BLaER1 treated with 17β-estradiol and CSF1 and Interleukin-3, amounts not matched to agents 10 nM and 100 nM (cell line): ENCODE measurements at regions not wholly inside any gene's neighbourhood (a gene's known extent, or its start where the extent isn't known, plus 50 kb on each side); places are given as distances from the start of the nearest gene placed in this dataset.

ENCODE experiments used
- H3K27ac ChIP-seq, 11 experiments: shearing (Covaris generic); formaldehyde crosslinking; 2 replicates each; pipeline ENCODE4 v1.8.1; 2022
- H3K27me3 ChIP-seq, 11 experiments: shearing (Covaris generic); formaldehyde crosslinking; 2 replicates each; pipeline ENCODE4 v1.8.1; 2022
- H3K36me3 ChIP-seq, 11 experiments: shearing (Covaris generic); formaldehyde crosslinking; 2 replicates each; pipeline ENCODE4 v1.8.1; 2022
- H3K4me1 ChIP-seq, 10 experiments: shearing (Covaris generic); formaldehyde crosslinking; 2 replicates each; pipeline ENCODE4 v1.8.1; 2022
- H3K4me2 ChIP-seq, 11 experiments: shearing (Covaris generic); formaldehyde crosslinking; 2 replicates each; pipeline ENCODE4 v1.8.1; 2022
- H3K4me3 ChIP-seq, 10 experiments: shearing (Covaris generic); formaldehyde crosslinking; 2 replicates each; pipeline ENCODE4 v1.8.1; 2022
- H3K9ac ChIP-seq, 11 experiments: shearing (Covaris generic); formaldehyde crosslinking; 2 replicates each; pipeline ENCODE4 v1.8.1; 2022
- H3K9me3 ChIP-seq, 11 experiments: shearing (Covaris generic); formaldehyde crosslinking; replicated peaks in 1 of 11; 2 replicates each; pipeline ENCODE4 v1.8.1; 2022
- H4K20me1 ChIP-seq, 11 experiments: shearing (Covaris generic); formaldehyde crosslinking; 2 replicates each; pipeline ENCODE4 v1.8.1; 2022
- Cebpa-rat ChIP-seq, 11 experiments: shearing (Covaris generic); IDR thresholded peaks; 2 replicates each; pipeline ENCODE4 v1.8.1; 2022

DNA sequence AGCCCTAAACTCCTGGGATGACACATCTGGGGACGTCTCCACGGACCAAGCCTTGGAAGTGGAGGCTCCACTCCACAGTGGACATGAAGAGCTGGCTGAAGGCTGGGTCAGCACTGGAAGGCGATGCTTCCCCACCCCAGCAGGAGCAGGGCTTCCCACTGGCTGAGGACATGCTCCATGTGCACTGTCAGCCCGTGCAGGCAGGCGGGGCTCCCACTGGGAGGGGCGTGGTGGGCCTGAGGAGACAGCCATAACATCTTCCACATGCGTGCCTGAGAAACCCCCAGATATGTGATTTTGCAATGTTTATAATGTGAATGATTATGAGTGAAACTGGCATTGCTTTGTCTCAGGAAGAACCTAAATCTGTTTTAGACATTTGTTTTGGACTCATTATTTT is 231.3 kb downstream of the KLF13 start:
- Histone ChIP-seq H3K9me3 (no peaks in the 10 kb centered on the region), H3K27me3 (no peaks in the 10 kb centered on the region), H3K9ac (no peak overlapping the region), H3K27ac (no peak overlapping the region), H4K20me1 (no peaks in the 10 kb centered on the region), H3K4me3 (no peak overlapping the region), H3K36me3 (no peaks in the 10 kb centered on the region), H3K4me1 (peaks cover 0 to 14% (median 0%) of the 10 kb centered on the region in 10 experiments; a peak in 4 of 20 replicates), H3K4me2 (no peak overlapping the region)
- no peak for TF ChIP-seq Cebpa-rat (IDR thresholded peaks at IDR 0.05)

DNA sequence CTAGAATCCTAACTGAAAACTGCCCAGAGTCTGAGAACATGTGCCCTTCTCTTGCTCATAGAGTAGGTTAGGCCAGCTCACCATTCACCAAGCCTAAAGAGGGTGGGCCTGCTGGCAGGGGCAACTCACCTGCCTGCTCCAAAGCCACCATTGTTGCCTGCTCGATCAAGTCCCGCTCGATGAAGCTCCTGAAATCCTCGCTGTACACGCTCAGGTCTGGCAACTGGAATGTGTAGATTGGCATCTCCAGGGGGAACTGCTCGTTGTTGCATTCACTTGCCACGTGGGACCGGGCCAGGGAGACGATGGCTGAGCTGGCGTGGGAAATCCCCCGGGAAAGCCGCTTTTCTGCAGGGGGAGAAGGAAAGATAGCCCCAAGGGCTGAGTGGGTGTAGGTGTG is 232.2 kb downstream of the KLF13 start:
- no peak overlapping the region for H3K4me2 ChIP-seq

DNA sequence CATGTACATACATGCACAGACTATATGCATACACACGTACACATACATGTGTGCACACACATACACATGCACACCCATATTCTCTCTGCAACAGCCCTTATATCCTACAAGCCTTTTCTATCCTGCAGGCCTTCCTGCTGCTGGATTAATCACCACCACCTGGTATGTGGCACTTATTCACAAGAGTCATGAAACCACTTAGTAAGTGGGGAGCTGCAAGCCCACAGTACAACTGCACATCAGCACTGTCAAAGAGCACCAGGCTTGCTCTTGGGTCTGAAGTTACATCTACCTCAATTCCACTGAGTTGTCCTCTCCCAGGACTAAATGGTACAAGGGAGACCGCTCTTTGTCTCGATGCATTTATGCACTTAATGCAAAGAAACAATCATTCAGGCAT is 233.2 kb downstream of the KLF13 start:
- no peaks in the 10 kb centered on the region for H4K20me1 ChIP-seq
- 0 out of 20 replicates have a peak, but pooled peaks cover 0 to 7% (median 0%) of the 10 kb centered on the region in 10 experiments for H3K4me1 ChIP-seq
- no peaks in the 10 kb centered on the region for H3K27me3 ChIP-seq
- TF ChIP-seq Cebpa-rat (IDR thresholded peaks at IDR 0.05), result no peak
- no peaks in the 10 kb centered on the region for H3K9me3 ChIP-seq
- H3K9ac ChIP-seq, result no peak overlapping the region
- no peak overlapping the region for H3K4me2 ChIP-seq
- no peak overlapping the region for H3K4me3 ChIP-seq
- H3K27ac ChIP-seq, result no peak overlapping the region
- no peaks in the 10 kb centered on the region for H3K36me3 ChIP-seq

More for the DNA sequence above, 232.2 kb downstream of the KLF13 start:
- no peak for TF ChIP-seq Cebpa-rat (IDR thresholded peaks at IDR 0.05)
- H3K36me3 ChIP-seq, result no peaks in the 10 kb centered on the region
- H3K4me3 ChIP-seq, result no peak overlapping the region
- H3K9ac ChIP-seq, result no peak overlapping the region
- no peaks in the 10 kb centered on the region for H3K9me3 ChIP-seq
- no peaks in the 10 kb centered on the region for H4K20me1 ChIP-seq
- no peak overlapping the region for H3K27ac ChIP-seq
- no peaks in the 10 kb centered on the region for H3K27me3 ChIP-seq
- H3K4me1 ChIP-seq, result peaks cover 0 to 14% (median 0%) of the 10 kb centered on the region in 10 experiments; a peak in 4 of 20 replicates

DNA sequence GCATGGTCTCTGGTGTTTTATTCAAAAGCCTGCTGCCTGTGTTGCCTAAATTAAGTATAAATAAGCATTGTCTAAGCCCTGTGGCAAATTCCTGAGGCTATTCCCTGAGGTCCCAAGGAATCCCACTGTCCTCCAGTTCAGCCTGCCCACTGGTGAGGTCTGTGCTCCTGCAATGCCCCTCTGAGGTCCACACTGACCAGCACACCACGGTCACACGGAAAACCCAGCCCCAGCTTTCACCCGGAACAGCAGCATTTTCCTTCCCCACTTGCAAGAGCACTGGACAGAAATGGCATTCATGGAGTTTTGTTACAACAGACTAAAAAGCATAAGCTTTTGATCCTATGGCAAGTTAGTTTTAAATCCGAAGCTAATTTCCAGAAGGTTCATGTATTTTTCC is 234.0 kb downstream of the KLF13 start:
- H3K4me2 ChIP-seq, result no peak overlapping the region
- TF ChIP-seq Cebpa-rat (IDR thresholded peaks at IDR 0.05), result no peak
- no peak overlapping the region for H3K4me3 ChIP-seq
- H3K9me3 ChIP-seq, result no peaks in the 10 kb centered on the region
- no peak overlapping the region for H3K27ac ChIP-seq
- no peaks in the 10 kb centered on the region for H3K27me3 ChIP-seq
- no peaks in the 10 kb centered on the region for H3K4me1 ChIP-seq
- H3K36me3 ChIP-seq, result no peaks in the 10 kb centered on the region
- H3K9ac ChIP-seq, result no peak overlapping the region
- no peaks in the 10 kb centered on the region for H4K20me1 ChIP-seq

DNA sequence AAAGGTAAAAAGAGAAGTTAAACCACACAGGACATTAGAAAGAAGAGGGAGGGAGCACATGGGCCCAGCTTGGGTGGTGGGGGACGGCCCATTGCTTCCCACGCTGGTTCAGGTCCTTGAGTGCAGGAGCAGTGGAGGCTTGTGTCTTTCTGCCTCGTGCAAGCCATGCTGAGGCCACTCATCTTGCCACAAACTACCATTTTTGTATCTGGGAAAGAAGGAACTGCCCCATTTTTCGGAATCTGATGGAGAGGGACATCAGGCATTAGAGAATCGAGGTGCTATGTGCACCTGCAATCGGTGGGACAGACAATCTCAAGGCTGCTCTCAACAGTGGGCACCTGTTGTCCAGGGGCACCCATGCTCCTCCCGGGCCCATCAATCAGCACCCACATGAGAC is 234.5 kb downstream of the KLF13 start:
- Histone ChIP-seq H3K27ac (no peak overlapping the region), H3K9ac (no peak overlapping the region), H3K9me3 (no peaks in the 10 kb centered on the region), H3K36me3 (no peaks in the 10 kb centered on the region), H3K4me3 (no peak overlapping the region), H4K20me1 (no peaks in the 10 kb centered on the region), H3K4me2 (no peak overlapping the region), H3K4me1 (no peaks in the 10 kb centered on the region), H3K27me3 (no peaks in the 10 kb centered on the region)
- no peak for TF ChIP-seq Cebpa-rat (IDR thresholded peaks at IDR 0.05)

- TF ChIP-seq Cebpa-rat (IDR thresholded peaks at IDR 0.05), result no peak
- Histone ChIP-seq H3K9ac (no peak overlapping the region), H3K36me3 (no peaks in the 10 kb centered on the region), H3K27me3 (no peaks in the 10 kb centered on the region), H3K4me2 (no peak overlapping the region), H3K4me1 (no peaks in the 10 kb centered on the region), H3K27ac (no peak overlapping the region), H4K20me1 (no peaks in the 10 kb centered on the region), H3K9me3 (peaks cover 4 to 17% (median 10%) of the 10 kb centered on the region in 11 experiments; a peak in 17 of 22 replicates), H3K4me3 (no peak overlapping the region)
These were observed 236.4 kb downstream of the KLF13 start for GRCh38 chr15:31563001-31563400.

DNA sequence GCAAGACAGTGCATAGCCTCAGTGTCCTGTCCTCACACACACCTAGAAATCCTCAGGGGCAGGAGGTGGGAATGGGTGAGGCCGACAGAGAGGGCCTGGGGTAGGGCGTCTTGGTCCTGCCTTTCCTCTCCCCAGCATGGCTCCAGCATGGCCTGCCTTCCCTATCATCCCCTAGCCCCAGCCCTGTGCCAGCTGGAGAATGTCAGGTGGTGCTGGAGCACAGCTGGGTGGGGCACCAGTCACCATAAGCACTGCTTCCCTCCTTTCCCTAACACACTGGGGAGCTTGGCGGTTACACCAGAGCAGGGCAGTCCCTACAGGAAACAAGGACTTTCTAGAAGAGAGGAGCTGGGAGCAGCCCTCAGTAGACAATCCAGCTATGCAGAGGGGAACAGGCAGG is 236.8 kb downstream of the KLF13 start:
- no peak overlapping the region for H3K27ac ChIP-seq
- TF ChIP-seq Cebpa-rat (IDR thresholded peaks at IDR 0.05), result no peak

GRCh38 chr15:31567861-31568260 is 241.2 kb downstream of the KLF13 start:
- H3K4me3 ChIP-seq, result no peak overlapping the region
- H3K9ac ChIP-seq, result no peak overlapping the region
- H3K36me3 ChIP-seq, result no peaks in the 10 kb centered on the region
- H3K4me2 ChIP-seq, result no peak overlapping the region
- peaks cover 9 to 27% (median 19%) of the 10 kb centered on the region in 11 experiments; a peak in 19 of 22 replicates for H3K9me3 ChIP-seq
- no peak overlapping the region for H3K27ac ChIP-seq
- no peaks in the 10 kb centered on the region for H3K27me3 ChIP-seq
- peaks cover 0 to 7% (median 0%) of the 10 kb centered on the region in 10 experiments; a peak in 1 of 20 replicates for H3K4me1 ChIP-seq
- no peaks in the 10 kb centered on the region for H4K20me1 ChIP-seq
- no peak for TF ChIP-seq Cebpa-rat (IDR thresholded peaks at IDR 0.05)

More for the DNA sequence above, 236.8 kb downstream of the KLF13 start:
- Histone ChIP-seq H3K36me3 (no peaks in the 10 kb centered on the region), H3K4me2 (no peak overlapping the region), H3K4me1 (no peaks in the 10 kb centered on the region), H3K9ac (no peak overlapping the region), H3K9me3 (peaks cover 7 to 21% (median 15%) of the 10 kb centered on the region in 11 experiments; a peak in 19 of 22 replicates), H3K4me3 (no peak overlapping the region), H3K27me3 (no peaks in the 10 kb centered on the region), H4K20me1 (no peaks in the 10 kb centered on the region)

- TF ChIP-seq Cebpa-rat (IDR thresholded peaks at IDR 0.05), result no peak
- Histone ChIP-seq H3K27me3 (no peaks in the 10 kb centered on the region), H3K4me3 (no peak overlapping the region), H3K9ac (no peak overlapping the region), H3K9me3 (peaks cover 9 to 27% (median 19%) of the 10 kb centered on the region in 11 experiments; a peak in 19 of 22 replicates), H3K27ac (no peak overlapping the region), H3K36me3 (no peaks in the 10 kb centered on the region), H3K4me2 (no peak overlapping the region), H3K4me1 (peaks cover 0 to 7% (median 0%) of the 10 kb centered on the region in 10 experiments; a peak in 1 of 20 replicates), H4K20me1 (no peaks in the 10 kb centered on the region)
These were observed 243.2 kb downstream of the KLF13 start for GRCh38 chr15:31569836-31570235.

DNA sequence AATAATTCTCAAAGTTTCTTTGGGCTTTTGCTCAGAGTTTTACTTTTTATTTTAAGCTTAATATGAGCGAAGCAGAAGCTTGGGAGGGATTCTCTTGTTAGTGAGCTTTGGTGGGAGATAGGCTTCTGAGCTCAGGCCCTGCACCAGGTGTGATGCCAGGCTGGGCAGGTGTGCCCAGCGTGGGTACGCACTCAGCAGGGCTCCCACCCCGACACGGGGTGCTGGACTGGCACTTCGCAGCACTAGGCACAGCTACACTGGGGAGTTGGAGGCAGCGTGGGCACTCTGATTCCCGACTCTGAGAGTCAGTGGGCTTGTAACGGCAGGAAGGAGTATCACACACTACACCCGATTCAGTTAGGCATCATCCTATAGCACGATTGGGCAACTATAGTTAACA is 244.0 kb downstream of the KLF13 start:
- Histone ChIP-seq H3K36me3 (no peaks in the 10 kb centered on the region), H3K9me3 (peaks cover 9 to 27% (median 19%) of the 10 kb centered on the region in 11 experiments; a peak in 19 of 22 replicates), H3K4me3 (no peak overlapping the region), H3K4me1 (peaks cover 0 to 7% (median 0%) of the 10 kb centered on the region in 10 experiments; a peak in 1 of 20 replicates), H3K27me3 (no peaks in the 10 kb centered on the region), H4K20me1 (no peaks in the 10 kb centered on the region), H3K9ac (no peak overlapping the region), H3K27ac (no peak overlapping the region), H3K4me2 (no peak overlapping the region)
- TF ChIP-seq Cebpa-rat (IDR thresholded peaks at IDR 0.05), result no peak
